Tibial nerve (tissue), 4 donors: ENCODE measurements at regions not wholly inside any gene's neighbourhood (a gene's known extent, or its start where the extent isn't known, plus 50 kb on each side); places are given as distances from the start of the nearest gene placed in this dataset.

Experiments used
- EP300 ChIP-seq, 2 donors: sonication (generic); formaldehyde crosslinking; IDR thresholded peaks; one replicate each; pipeline ENCODE4 v1.6.1; 2017; ENCODE audit warnings: antibody characterized with exemption in 2 of 2, mild to moderate bottlenecking in 1 of 2
- POLR2A ChIP-seq, 2 donors: fragments of 450-650 bp; IDR thresholded peaks; one replicate each; pipeline ENCODE4 v1.6.1; 2017; ENCODE audit warnings: antibody characterized with exemption in 2 of 2, mild to moderate bottlenecking in 2 of 2, moderate library complexity in 2 of 2
- TF ChIP-seq, protein P1 (sequence below), 5 experiments: fragments of 200-600 bp in 3 of 5; fragments of 450-650 bp in 2 of 5; sonication (generic) in 3 of 5; IDR thresholded peaks; one replicate each; pipeline ENCODE4 v1.5.1; 2016 to 2019; ENCODE audit warnings: antibody characterized with exemption in 5 of 5, mild to moderate bottlenecking in 3 of 5, moderate library complexity in 2 of 5

DNA sequence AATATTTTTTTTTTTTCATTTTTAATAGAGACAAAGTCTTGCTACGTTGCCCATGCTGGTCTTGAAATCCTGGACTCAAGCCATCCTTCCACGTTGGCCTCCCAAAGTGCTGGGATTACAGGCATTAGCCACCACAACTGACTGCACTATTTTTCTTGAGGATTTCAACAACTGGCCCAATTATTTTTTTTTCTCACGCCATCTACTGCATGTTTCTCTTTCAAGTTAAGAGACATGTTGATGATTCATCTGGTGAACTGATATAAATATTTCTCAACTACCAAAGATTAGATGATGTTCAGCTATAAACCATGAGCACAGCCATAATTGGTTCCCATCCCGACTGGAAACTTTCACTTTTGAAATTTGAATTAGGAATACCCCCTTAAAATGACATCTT lies 688.4 kb upstream of the SYT4 start:
- TF ChIP-seq, protein P1, sequence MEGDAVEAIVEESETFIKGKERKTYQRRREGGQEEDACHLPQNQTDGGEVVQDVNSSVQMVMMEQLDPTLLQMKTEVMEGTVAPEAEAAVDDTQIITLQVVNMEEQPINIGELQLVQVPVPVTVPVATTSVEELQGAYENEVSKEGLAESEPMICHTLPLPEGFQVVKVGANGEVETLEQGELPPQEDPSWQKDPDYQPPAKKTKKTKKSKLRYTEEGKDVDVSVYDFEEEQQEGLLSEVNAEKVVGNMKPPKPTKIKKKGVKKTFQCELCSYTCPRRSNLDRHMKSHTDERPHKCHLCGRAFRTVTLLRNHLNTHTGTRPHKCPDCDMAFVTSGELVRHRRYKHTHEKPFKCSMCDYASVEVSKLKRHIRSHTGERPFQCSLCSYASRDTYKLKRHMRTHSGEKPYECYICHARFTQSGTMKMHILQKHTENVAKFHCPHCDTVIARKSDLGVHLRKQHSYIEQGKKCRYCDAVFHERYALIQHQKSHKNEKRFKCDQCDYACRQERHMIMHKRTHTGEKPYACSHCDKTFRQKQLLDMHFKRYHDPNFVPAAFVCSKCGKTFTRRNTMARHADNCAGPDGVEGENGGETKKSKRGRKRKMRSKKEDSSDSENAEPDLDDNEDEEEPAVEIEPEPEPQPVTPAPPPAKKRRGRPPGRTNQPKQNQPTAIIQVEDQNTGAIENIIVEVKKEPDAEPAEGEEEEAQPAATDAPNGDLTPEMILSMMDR (IDR thresholded peaks at IDR 0.05) = no peak
- TF ChIP-seq EP300 (IDR thresholded peaks at IDR 0.05) = no peak
- TF ChIP-seq POLR2A (IDR thresholded peaks at IDR 0.05) = no peak
